ENCODE measurements at regions not wholly inside any gene's neighbourhood (a gene's known extent, or its start where the extent isn't known, plus 50 kb on each side); places are given as distances from the start of the nearest gene placed in this dataset.

GRCh38 chr10:29109707-29110571 lies 178.9 kb upstream of the LYZL1 start:
- no peak for TF ChIP-seq CTCF (optimal IDR thresholded peaks at IDR 0.05 in 1 of 3, IDR thresholded peaks at IDR 0.05 in 1 of 3, conservative IDR thresholded peaks at IDR 0.05 in 1 of 3; ENCODE audit: extremely low read depth in 1 of 3, insufficient read depth in 2 of 3, low read length in 3 of 3)
- TF ChIP-seq EZH2 (IDR thresholded peaks at IDR 0.05; ENCODE audit: low read length), result no peak
